ENCODE measurements at regions not wholly inside any gene's neighbourhood (a gene's known extent, or its start where the extent isn't known, plus 50 kb on each side); places are given as distances from the start of the nearest gene placed in this dataset.

DNA sequence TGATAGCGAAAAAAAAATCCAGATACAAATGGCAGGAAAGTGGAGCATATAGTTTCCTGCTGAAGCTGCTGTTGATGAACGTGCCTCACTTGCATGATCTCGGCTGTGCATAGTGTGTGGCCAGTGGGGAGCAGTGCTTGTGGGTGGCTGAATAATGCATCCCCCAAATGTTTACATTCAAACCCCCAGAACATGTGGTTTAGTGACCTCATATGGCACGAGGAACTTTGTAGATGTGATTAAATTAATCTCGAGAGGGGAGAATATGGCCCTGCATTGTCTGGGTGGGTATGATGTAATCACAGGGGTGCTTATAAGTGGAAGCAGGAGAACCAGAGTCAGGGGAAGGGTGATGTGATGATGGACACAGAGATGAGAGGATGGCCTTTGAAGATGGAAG, 425.0 kb downstream of the TMEM121 start:
- no peak for TF ChIP-seq POLR2A (IDR thresholded peaks at IDR 0.05; ENCODE audit: low read length)
- TF ChIP-seq, protein P1, sequence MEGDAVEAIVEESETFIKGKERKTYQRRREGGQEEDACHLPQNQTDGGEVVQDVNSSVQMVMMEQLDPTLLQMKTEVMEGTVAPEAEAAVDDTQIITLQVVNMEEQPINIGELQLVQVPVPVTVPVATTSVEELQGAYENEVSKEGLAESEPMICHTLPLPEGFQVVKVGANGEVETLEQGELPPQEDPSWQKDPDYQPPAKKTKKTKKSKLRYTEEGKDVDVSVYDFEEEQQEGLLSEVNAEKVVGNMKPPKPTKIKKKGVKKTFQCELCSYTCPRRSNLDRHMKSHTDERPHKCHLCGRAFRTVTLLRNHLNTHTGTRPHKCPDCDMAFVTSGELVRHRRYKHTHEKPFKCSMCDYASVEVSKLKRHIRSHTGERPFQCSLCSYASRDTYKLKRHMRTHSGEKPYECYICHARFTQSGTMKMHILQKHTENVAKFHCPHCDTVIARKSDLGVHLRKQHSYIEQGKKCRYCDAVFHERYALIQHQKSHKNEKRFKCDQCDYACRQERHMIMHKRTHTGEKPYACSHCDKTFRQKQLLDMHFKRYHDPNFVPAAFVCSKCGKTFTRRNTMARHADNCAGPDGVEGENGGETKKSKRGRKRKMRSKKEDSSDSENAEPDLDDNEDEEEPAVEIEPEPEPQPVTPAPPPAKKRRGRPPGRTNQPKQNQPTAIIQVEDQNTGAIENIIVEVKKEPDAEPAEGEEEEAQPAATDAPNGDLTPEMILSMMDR (IDR thresholded peaks at IDR 0.05): no peak
- no peak for TF ChIP-seq POLR2AphosphoS2 (conservative IDR thresholded peaks at IDR 0.05; ENCODE audit: low read length)
- TF ChIP-seq NR3C1 (IDR thresholded peaks at IDR 0.05): no peak
- TF ChIP-seq FOXS1 (CRISPR knock-in tag; IDR thresholded peaks at IDR 0.05): no peak
- TF ChIP-seq CEBPB (IDR thresholded peaks at IDR 0.05): no peak
- TF ChIP-seq EHMT2 (IDR thresholded peaks at IDR 0.05; ENCODE audit: low read depth): no peak
- TF ChIP-seq MAZ (IDR thresholded peaks at IDR 0.05; ENCODE audit: borderline replicate concordance, low read depth, low read length): no peak
- TF ChIP-seq, protein P2, sequence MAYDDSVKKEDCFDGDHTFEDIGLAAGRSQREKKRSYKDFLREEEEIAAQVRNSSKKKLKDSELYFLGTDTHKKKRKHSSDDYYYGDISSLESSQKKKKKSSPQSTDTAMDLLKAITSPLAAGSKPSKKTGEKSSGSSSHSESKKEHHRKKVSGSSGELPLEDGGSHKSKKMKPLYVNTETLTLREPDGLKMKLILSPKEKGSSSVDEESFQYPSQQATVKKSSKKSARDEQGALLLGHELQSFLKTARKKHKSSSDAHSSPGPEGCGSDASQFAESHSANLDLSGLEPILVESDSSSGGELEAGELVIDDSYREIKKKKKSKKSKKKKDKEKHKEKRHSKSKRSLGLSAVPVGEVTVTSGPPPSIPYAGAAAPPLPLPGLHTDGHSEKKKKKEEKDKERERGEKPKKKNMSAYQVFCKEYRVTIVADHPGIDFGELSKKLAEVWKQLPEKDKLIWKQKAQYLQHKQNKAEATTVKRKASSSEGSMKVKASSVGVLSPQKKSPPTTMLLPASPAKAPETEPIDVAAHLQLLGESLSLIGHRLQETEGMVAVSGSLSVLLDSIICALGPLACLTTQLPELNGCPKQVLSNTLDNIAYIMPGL (CRISPR knock-in tag; IDR thresholded peaks at IDR 0.05; ENCODE audit: borderline replicate concordance): no peak
- no peak for TF ChIP-seq JUN (IDR thresholded peaks at IDR 0.05)
- no peak for TF ChIP-seq RFX5 (IDR thresholded peaks at IDR 0.05)
- TF ChIP-seq, protein P3, sequence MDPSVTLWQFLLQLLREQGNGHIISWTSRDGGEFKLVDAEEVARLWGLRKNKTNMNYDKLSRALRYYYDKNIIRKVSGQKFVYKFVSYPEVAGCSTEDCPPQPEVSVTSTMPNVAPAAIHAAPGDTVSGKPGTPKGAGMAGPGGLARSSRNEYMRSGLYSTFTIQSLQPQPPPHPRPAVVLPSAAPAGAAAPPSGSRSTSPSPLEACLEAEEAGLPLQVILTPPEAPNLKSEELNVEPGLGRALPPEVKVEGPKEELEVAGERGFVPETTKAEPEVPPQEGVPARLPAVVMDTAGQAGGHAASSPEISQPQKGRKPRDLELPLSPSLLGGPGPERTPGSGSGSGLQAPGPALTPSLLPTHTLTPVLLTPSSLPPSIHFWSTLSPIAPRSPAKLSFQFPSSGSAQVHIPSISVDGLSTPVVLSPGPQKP (IDR thresholded peaks at IDR 0.05; ENCODE audit: low read depth, low read length): no peak
- TF ChIP-seq, protein P4, sequence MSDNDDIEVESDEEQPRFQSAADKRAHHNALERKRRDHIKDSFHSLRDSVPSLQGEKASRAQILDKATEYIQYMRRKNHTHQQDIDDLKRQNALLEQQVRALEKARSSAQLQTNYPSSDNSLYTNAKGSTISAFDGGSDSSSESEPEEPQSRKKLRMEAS (IDR thresholded peaks at IDR 0.05): no peak
- no peak for TF ChIP-seq SMC3 (IDR thresholded peaks at IDR 0.05)
